GM20000 (cell line): ENCODE measurements at regions not wholly inside any gene's neighbourhood (a gene's known extent, or its start where the extent isn't known, plus 50 kb on each side); places are given as distances from the start of the nearest gene placed in this dataset.

Experiments used
- DNase-seq: peaks from one replicate; pipeline ENCODE4 v3.0.0; 2012; ENCODE audit warnings: low spot score
- TF ChIP-seq, protein P1 (sequence below): IDR thresholded peaks from 2 replicates; pipeline ENCODE4 v1.5.1; 2012; ENCODE audit warnings: mild to moderate bottlenecking, control low read depth; ENCODE audit errors: extremely low read depth, missing control alignments

DNA sequence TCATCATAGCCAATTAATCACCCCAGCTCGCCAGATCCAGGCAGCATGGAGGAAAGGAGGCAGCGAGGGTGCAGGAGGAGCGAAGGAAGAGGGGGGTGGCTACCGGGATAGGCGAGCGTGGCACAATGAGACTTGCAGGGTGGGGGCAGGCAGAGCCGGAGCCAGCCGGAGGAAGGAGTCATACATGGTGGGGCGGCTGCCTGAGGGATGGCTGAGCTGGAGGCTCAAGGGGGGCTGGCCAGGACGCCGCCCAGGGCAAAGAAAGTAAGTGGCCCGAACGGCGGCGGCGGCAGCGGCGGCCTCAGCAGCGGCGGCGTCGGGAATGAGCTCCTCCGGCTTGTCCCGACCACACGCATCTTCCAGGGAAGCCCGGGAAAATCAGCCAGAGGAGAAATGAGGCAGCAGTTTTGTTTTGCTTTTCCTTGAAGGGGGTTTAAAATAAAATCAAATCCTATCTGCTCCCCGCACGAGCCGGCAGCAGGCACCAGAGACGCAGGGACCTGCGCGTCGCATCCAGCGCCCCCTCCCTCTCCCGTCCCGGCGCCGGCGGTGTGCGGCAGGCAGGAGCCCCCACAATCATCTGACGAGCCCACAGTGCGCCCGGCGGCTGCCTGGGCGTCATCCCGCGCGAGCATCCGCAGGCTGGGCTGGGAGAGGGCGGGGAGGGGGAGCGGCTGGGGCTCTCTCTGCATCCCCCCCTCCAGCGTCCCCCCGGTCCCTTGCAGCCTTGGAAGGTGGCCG, 263.6 kb downstream of the CTTN start:
- DNase-seq: no peak
- TF ChIP-seq, protein P1, sequence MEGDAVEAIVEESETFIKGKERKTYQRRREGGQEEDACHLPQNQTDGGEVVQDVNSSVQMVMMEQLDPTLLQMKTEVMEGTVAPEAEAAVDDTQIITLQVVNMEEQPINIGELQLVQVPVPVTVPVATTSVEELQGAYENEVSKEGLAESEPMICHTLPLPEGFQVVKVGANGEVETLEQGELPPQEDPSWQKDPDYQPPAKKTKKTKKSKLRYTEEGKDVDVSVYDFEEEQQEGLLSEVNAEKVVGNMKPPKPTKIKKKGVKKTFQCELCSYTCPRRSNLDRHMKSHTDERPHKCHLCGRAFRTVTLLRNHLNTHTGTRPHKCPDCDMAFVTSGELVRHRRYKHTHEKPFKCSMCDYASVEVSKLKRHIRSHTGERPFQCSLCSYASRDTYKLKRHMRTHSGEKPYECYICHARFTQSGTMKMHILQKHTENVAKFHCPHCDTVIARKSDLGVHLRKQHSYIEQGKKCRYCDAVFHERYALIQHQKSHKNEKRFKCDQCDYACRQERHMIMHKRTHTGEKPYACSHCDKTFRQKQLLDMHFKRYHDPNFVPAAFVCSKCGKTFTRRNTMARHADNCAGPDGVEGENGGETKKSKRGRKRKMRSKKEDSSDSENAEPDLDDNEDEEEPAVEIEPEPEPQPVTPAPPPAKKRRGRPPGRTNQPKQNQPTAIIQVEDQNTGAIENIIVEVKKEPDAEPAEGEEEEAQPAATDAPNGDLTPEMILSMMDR: no peak

DNA sequence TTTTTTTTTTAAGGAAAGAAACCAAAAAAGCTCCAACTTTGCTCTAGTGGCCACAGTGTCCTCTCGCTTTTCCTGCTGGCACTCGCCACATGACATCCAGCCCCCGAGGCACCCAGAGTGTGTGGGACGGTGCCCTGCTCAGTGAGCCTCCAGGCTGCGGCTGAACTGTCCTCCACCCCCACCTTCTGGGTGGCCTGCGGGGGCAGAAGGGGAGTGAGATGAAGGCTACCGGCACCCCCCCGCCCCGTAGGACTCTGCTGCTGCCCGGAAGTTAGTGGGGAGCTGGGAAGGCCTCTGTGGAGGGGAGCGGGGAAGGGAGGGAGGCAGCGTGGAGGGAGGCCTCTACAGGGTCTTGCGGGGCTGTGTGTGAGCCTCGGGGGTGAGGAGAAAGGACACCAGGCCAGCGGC, 264.4 kb downstream of the CTTN start:
- no peak for DNase-seq
- TF ChIP-seq, protein P1: no peak

DNA sequence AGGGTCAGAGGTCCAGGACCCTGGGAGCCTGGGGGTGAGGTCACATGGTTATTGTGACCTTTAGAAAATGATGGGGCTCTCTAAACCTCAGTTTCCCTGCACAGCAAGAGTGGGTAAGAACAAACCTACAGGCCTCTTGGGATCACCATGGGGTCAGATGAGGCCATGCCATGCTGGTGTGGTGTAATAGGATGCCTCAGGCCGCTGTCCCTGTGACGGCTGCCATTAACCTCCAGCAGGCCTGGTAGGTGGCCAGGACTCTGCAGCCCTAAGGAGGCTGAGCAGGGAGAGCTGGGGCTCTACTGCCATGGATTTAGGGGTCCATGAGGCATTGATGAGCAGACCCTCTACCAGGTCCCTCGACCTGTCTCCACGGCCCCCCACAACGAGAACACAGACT, 265.5 kb downstream of the CTTN start:
- TF ChIP-seq, protein P1: no peak
- DNase-seq: no peak

DNA sequence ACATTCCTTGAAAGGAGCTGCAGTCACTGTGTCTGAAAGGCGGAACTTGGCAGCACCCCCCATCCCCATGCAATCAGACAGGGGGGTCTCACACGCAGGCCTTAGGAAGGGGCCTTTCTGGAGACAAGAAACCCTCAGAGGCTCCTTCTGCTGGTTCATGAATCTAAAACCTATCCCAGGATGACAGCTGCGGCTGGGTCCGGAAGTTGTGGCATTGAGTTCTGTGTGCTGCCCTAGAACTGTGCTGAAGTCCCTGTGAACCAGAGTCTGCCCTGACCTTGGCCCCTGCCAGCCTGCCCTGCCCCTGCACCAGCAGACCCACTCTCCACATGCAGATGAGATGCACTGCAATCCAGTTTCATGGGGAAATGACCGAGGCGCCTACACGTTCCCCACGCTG, 268.0 kb downstream of the CTTN start:
- TF ChIP-seq, protein P1: no peak
- DNase-seq: no peak

DNA sequence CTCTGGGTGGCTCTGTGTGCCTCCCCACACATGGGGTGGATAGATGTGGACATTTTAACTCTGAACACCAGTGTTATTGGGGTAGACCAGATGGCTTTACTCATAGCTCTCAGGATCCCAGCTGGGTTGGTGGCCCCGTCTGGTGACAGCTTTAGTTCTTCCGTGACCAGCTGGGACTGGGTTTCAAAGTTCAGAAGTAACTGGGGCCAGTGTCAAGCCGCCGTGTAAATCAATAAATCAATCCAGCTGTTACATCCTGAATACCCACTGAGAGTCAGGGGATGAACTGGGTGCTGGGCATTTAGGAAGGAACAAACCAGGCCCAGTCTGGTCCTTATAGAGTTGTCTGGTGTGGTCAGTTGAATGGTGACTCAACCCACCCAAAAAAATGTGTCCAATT, 269.4 kb downstream of the CTTN start:
- no peak for DNase-seq
- TF ChIP-seq, protein P1: no peak

DNA sequence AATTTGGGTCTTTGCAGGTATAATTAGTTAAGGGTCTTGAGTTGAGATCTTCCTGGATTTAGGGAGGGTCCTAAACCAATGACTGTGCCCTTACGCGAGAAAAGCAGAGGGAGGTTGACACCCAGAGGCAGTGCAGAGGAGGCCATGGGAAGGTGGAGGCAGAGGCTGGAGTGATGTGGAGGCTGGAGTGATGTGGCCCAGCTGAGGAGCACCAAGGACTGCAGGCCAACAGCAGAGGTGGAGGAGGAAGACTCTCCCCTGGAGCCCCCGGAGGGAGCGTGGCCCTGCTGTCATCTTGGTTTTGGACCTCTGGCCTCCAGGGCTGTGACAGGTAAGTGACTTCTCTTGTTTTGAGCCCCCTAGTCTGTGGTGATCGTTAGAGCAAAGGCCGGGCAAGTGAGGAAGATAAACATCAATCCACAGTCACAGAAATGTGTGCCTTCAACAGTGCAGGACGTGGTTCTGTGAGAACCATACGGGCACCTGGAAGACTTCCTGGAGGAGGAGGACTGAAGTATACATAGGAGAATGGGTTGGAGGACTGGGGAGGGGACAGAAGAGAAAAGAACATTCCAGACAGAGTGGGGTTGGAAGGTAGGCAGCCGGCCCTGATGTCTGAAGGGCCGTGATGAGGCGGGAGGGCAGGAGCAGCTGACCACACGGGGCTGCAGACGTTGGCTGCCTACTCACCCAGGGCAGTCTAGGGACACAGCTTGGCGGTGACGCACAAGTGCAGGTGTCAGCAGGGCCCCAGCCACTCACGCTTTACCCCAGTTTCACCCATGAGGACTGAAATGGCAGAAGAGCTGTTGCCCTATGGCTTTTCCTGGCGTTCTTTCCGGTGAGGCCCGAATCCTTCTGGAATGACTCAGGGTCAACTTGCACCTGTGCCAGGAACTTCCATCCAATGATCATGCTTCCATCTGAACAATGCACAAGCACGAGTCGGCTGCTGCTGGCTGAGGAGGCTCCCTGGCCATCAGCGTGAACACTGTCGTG, 270.2 kb downstream of the CTTN start:
- TF ChIP-seq, protein P1: no peak
- DNase-seq: no peak

DNA sequence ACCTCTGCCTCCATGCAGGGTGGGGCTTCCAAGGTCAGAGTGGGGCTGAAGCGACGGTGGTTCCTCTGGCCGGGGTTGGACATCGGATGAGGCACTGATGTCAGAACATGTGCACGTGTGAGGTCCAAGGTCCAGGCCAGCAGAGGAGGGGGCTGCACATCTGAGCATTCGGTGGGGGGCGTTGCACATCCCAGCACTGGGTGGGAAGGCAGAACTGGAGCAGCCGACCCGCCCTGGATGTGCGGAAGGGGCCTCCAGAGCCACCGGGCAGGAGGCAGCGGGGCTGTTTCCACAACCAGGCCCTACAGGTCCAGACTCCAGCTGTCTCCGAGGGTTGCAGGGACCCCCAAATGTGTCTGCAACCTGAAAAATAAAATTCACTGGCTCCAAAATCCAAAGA, 271.0 kb downstream of the CTTN start:
- DNase-seq: no peak
- TF ChIP-seq, protein P1: no peak
